ENCODE measurements at regions not wholly inside any gene's neighbourhood (a gene's known extent, or its start where the extent isn't known, plus 50 kb on each side); places are given as distances from the start of the nearest gene placed in this dataset.

DNA sequence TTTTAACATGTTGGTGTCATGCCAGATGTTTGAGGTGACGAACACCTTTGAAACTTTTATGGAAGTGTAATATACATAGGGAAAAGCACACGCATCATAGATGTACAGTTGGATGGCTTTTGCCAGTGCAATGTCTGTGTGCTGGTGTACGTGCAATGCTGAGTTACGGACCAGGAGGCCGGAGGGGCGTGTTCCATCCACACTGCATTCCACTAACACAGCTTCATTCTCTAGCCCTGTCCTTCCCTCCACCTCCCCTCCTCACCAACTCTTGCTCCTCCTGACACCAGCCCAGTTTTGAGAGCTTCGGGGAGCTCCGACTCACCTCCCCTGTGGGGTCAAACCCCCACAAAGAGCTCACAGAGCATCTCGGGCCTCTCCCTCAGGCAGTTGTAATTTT is 358.8 kb downstream of the C16orf95 start:
- DNase-seq (ENCODE audit: low spot score) = no peak

DNA sequence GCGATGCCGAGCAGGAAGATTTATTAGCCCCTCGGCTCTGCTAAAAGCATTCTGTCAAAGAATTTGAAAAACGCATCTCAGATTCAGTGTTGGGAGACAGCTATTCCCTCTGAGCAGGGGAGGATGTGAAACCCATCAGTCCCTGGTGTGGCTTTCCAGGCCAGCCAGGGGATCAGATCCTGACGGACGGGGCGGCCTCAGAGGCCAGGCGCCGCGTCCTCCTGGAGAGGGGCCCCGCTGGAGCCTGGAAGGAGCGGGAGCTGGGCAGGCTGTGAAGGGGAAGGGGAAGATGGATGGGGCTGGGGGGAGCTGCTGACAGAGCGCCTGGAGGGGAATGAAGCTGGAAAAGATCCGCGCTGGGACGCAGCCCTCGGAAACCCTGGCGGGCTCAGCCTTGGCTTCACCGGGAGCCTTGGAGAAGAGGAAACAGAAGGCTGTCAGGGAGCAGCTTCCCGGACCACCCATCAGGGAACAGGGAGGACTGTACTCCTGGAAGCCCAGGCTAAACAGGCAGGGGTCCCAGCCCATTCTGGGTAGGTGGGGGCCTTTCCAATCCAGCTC is 358.0 kb downstream of the C16orf95 start:
- DNase-seq (ENCODE audit: low spot score) = no peak

DNA sequence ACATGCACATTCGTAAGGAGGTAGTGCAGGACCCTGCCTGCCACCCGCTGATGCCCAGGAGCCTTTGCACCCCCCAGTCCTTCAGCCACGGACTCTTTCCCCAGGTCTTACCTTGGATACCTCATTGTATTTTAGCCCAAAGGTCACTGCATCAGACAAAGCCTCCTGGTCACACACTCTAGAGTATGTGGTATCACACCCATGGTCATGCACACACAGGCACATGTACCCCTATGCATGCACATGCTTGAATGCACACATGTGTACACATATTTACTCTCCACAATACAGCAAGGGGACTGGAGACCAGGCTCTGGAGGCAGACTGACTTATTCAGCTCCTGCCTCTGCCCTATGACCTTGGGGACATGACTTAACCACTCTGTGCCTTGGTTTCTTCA is 357.5 kb downstream of the C16orf95 start:
- no peak for DNase-seq (ENCODE audit: low spot score)

DNA sequence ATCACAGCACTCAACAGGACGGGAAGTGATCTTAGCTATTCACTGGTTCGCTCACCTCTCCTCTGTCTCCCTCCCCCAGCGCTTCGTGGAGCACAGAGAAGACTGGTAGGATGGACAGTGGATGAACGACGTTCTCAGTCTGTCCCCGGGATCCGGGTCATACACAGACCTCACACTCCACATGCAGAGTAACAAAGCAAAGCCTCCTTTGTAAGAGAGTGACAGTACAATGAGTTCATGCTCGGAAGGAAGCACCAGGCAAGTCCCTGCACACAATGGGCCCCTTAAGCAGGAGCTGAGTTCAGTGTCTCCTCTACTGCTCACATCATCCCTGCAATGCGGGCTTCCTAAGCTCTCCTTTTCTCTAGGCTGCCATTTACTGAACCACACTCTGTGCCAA is 356.9 kb downstream of the C16orf95 start:
- no peak for DNase-seq (ENCODE audit: low spot score)

GRCh38 chr16:86961171-86961601 is 356.0 kb downstream of the C16orf95 start:
- no peak for DNase-seq (ENCODE audit: low spot score)

DNA sequence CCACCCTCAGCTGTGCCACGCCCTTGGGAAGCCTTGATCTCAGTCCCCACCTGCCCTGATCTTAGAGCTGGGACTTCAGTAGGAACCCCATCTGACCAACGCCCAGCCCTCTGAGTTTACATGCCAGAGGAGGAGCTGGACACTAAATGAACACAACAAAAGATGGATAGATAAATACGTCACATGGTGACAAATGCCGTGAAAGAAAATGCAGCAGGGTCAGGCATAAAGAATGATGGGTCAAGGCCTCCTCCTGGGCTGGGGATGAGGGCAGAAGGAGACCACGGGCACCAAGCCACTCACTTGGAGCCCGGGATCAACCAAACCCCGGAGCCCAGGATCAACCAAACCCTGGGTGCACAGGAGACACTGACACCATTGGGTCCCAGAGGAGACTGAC is 354.9 kb downstream of the C16orf95 start:
- no peak for DNase-seq (ENCODE audit: low spot score)

- no peak for DNase-seq (ENCODE audit: low spot score)
Observed at GRCh38 chr16:86962913-86963312, 354.3 kb downstream of the C16orf95 start.

GRCh38 chr16:86963600-86964575 is 353.3 kb downstream of the C16orf95 start:
- no peak for DNase-seq (ENCODE audit: low spot score)

- DNase-seq (ENCODE audit: low spot score) = no peak
Observed at GRCh38 chr16:86964796-86965241, 352.4 kb downstream of the C16orf95 start.

DNA sequence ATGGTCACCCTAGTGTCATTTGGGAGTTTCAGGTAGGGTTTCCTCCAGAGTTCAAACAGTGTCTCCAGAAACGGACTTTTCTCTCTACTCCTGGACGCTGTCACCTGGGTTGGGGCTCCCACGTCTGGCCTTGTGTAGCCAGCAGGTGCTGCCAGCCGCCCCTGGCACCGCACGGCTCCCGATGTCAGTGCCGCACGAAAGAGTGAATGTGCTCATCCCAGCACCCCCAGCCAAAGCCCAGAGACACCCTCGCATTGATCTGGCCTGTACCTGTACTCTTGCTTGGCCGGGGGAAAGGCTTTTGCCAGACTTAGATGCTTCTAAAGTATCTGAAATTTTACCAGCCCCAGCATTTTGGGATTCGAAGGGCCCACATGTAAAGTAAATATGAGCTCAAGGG is 351.9 kb downstream of the C16orf95 start:
- DNase-seq (ENCODE audit: low spot score) = no peak

DNA sequence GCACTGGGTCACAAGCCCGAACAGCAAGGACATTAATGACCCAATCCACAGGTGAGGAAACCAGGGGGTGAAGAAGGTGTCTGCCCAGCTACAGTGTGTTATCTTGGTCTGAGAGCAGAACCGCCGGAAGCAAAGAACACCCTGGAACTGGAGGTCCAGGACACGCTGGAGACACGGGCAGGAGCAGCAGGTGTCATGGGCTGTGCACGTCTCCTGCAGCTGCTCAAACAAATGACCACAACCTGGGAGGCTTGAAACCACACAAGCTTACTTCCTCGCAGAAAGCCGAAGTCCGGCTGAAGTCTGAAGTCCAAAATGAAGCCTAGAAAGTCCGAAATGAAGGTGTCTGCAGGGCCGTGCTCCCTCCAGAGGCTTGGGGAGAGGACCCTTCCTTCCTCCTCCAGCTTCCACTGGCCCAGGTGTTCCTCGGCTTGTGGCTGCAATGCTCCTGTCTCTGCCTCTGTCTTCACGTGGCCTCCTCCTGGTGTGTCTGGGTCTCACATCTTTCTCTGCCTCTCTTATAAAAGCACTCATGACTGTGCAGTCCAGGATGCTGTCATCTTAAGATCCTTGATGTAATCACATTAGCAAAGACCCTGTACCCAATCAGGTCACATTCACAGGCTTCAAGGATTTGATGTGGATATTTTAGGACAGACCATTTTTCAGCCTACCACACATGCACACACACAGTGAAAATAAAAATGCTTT is 351.2 kb downstream of the C16orf95 start:
- DNase-seq (ENCODE audit: low spot score) = no peak

DNA sequence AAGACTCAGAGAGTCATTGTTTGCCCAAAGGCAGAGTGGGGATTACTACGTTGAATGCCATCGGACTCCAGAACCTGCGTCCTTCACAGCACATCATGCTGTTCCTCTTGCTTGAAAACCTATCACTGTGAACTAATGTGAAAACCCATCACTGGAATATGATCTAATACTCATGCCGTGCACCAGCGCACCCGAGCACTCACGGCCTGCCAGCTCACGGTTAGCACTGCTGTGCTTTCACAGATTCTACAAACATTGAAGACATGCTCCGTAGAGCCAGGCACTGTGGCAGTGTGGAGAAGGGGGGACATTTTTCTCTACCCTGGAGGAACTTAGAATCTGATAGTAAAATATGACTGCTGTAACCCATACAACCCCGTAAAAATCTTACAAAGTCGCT is 350.4 kb downstream of the C16orf95 start:
- DNase-seq (ENCODE audit: low spot score) = no peak

GRCh38 chr16:86968866-86969265 is 348.3 kb downstream of the C16orf95 start:
- DNase-seq (ENCODE audit: low spot score) = no peak

- DNase-seq (ENCODE audit: low spot score) = no peak
Observed at GRCh38 chr16:86969716-86970115, 347.5 kb downstream of the C16orf95 start.

- no peak for DNase-seq (ENCODE audit: low spot score)
Observed at GRCh38 chr16:86970279-86970678, 346.9 kb downstream of the C16orf95 start.

DNA sequence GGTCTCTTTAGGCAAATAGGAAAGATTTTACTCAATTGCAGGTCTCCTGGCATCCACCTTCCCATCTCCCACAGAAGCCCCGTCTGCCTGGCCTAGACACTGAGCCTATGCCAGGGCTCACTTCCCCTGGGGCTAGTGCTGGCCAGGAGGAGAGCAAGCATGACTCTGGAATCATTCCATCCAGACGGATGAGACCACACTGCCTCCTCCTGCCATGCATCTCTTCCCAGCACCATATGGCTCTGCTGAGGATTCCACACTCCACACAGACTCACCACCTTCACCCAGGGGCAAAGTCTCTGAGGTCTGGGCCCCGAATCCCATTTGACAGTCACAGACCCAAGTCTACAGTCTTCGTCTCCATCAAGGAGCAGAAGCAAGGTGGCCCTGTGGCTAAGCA is 346.5 kb downstream of the C16orf95 start:
- no peak for DNase-seq (ENCODE audit: low spot score)

GRCh38 chr16:86971251-86971650 is 345.9 kb downstream of the C16orf95 start:
- DNase-seq (ENCODE audit: low spot score) = no peak

DNA sequence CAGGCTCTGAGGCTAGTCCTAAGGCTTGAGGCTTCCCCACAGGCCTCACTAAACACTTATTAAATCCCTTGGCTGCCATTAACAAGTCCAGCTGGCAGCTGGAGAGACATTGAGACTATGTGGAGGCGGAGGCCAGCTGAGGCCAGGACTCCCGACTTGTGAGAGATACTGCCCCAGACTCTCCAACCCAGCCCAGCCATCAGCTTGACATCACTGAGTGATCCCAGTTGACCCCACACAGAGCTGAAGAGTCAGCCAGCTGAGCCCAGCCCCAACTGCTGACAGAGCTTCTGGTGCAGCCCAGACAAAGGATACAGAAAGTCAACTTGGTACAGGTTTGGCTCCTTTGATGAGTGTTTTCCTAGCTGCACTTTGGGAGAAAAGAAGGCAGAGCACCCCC is 343.1 kb downstream of the C16orf95 start:
- DNase-seq (ENCODE audit: low spot score) = no peak

DNA sequence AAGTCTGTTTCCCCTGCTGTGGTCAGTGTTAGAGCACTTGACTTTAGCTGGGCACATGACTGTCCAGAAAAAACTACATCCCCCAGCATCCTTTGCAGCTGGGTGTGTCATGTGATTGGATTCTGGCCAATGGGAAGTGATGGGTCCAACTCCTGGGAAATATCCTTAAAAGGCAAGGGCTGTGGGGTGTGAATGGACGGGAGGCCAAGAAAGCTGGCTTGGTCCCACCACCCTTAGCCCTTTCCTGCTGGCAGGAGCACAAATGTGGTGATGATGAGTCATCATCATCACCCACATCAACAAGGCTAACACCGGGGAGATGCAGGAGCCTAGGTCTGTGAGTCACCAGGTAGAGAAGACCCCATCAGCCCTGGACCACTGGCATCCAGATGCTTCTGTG is 341.7 kb downstream of the C16orf95 start:
- peak; percentile 63 for DNase-seq (ENCODE audit: low spot score)

GRCh38 chr16:86977076-86977676 is 340.0 kb downstream of the C16orf95 start:
- no peak for DNase-seq (ENCODE audit: low spot score)

GRCh38 chr16:86978445-86979030 is 338.7 kb downstream of the C16orf95 start:
- DNase-seq (ENCODE audit: low spot score) = no peak

DNA sequence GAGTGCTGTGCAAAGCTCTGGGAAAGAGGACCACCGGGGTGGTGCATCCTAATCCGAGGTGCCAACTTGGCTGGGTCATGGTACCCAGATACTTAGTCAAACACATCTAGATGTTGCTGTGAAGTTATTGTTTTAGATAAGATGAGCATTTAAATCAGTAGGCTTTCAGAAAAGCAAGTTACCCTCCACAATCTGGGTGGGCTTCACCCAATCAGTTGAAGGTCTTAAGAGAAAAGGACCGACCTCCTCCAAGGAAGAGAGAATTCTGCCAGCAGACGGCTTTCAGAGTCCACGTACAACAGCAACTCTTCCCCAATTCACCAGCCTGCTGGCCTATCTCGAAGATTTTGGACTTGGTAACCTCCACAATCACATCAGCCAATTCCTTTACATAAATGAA is 338.1 kb downstream of the C16orf95 start:
- no peak for DNase-seq (ENCODE audit: low spot score)
